Glomerular visceral epithelial cell (primary cell): ENCODE measurements at regions not wholly inside any gene's neighbourhood (a gene's known extent, or its start where the extent isn't known, plus 50 kb on each side); places are given as distances from the start of the nearest gene placed in this dataset.

ENCODE experiments used
- DNase-seq: peaks from one replicate; pipeline ENCODE4 v3.0.0-alpha.2; 2016; ENCODE audit errors: extremely low spot score

DNA sequence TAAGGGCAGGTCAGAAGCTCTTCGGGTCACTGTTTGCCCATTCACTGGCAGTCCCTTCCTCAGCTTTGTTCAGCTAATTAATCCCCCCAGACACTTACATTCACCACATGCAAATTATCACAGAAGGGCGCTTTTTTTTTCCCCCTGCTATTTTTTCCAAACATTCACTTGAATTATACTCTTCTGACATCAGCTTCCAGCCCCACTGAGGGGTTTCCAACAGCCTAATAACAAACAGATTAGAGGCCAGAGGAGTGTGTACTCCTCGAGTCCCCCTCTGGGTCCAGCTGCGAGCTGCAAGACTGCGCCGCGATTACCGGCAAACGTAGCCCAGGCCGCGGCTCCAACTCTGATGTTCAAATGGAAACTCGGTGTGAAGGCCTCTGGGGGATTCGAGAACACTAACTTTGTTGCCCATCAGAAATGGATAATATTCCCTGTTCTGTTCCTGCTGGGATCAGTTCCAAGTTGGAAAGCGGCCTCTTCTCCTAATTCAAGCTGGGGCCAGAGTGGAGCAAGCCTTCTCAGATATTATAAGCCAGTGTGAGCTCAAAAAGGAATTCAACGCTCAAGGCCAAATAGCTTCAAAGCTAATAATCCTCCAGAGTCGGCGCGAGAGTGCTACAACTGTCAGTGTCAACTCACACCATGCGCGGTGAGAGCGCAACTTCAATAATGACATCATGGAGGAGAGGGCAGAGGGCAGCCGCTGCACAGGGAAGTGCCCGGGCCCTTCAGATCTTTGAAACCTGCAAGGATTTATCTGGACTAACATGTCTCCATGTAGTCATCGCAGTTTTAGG, 560.8 kb downstream of the BNC2 start:
- DNase-seq = no peak

DNA sequence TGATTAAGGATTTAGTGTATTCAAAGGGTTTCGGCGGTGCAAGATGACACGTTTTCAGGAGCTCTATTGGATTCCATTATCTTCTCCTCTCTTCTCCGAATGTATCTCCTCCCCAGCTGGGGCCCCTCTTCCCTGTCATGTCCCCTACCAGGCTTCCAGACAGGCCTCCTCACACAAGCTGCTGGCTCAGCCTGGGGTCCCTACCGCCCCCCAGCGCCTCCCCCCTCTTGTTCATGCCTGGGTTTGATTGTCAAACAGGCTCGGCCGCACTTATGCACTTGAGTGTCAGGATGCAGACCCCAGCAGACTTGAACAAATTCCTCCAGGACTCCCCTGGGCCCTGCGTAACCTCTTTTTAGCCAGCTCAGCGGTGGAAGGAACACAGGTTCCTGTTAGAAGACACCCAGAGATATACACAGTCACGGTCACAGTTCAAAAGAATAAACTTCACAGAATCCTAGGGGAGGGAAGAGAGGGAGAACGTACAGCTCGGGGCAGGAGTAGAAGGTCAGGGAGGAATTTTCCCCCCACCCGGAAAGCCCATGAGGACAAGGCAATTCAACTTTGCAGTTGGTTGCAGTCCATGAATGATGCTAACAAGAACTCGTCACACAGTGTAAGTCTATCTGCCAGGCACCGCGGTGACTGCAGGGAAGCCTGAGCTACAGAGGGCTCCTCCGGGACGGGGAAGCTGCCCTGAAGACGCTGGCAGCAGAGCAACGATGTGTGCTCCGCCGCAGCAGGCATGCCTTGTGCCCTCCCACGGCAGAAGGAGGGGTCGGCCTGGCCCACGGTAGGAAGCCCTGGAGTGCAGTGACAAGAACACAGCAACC, 560.0 kb downstream of the BNC2 start:
- no peak for DNase-seq

DNA sequence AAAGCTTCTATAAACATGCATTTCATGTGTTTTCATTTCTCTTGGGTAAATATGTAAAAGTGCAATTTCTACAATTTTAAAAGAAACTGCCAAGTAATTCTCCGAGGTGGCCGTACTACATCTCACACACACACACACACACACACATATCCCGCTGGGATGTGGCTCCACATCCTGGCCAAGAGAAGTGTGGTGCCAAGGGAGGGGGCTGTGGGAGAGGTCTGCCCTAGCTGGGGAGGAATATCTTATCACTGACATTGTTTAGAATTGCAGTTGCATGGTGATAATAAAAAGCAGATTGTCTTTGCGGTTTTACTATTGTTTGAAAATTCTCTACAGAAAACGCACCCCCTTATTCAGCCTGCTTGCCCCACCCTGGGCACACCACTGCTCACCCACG, 558.4 kb downstream of the BNC2 start:
- no peak for DNase-seq

DNA sequence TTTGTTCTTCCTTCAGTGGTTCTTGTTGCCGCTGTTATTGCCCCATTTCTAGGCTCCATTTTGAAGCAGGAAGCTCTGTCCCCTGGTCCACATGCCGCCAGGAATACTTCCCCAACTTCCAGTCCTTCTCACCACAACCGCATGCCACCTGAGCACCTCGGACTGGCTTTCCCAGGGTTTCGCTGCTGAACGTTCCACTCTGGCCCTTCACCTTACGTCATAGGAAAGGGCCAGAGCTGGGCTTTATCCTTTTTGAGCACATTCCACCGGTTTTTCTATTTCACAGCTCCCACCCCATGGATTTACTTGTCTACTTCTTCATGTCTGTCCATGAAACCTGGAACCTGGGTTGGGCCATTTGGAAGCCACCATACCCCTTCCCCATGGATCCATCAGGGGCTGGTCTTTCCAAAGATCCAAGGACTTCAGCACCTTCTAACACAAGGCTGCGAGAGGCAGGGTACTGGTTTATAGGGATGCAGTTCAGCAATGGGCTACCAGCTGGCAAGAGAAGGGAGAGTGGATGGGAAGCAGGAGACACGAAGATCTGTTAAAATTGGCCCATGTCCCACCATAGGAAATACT, 557.4 kb downstream of the BNC2 start:
- DNase-seq = no peak

DNA sequence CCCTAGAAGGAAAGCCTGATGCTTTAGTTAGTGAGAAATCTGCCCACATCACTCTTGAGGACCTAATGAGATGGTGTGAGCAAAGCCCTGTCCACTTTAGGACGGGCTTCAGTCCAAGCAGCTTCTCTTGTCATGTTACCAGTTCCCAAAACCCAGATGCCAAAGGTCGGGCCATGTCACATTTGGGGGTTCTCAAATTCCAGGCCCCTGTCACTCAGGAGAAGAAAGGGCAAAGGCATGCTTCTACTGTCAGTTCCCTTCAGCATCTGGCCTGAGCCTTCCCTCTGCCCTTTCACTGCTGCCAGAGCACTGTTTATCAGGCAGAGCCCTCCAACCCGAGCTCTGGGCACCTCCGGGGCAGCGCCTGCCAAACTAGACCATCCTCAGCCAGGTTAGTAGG, 556.0 kb downstream of the BNC2 start:
- no peak for DNase-seq

DNA sequence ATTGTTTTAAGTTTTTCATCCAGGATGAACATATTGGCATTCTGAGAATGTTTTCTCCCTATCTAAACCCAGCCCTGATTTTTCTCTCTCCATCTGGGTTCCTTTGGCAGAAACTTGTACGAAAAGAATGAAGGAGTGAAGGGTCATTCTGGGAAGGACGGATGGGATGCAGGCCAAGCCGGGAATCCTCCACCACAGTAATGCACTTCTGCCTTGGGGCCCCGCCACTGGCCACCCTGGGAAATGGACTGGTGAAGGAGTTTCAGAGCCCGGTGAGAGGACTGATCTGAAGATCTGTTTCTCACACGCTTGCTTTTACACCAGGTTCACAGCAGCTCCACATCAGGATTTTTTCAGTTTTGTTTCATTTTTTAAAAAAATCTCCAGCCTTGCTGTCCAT, 554.8 kb downstream of the BNC2 start:
- DNase-seq = no peak

DNA sequence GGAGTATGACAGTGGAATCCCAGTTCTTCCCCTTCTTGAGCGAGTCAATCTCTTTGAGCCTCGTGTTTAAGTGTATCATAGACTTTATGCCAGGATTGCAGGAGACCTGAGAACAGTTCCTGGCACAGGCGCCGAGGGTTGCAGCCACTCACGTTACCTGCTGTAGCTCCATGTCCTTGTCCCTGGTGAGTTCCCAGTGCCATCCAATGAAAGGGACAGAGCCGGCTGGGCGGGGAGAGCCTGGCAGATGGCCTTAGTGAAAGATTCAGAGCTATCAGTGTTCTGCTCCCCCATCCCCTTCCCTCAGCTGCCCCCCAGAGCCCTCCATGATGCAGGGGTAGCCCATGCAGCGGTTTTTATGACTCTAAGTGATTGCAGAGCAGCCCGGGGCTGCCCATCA, 554.0 kb downstream of the BNC2 start:
- DNase-seq = no peak

DNA sequence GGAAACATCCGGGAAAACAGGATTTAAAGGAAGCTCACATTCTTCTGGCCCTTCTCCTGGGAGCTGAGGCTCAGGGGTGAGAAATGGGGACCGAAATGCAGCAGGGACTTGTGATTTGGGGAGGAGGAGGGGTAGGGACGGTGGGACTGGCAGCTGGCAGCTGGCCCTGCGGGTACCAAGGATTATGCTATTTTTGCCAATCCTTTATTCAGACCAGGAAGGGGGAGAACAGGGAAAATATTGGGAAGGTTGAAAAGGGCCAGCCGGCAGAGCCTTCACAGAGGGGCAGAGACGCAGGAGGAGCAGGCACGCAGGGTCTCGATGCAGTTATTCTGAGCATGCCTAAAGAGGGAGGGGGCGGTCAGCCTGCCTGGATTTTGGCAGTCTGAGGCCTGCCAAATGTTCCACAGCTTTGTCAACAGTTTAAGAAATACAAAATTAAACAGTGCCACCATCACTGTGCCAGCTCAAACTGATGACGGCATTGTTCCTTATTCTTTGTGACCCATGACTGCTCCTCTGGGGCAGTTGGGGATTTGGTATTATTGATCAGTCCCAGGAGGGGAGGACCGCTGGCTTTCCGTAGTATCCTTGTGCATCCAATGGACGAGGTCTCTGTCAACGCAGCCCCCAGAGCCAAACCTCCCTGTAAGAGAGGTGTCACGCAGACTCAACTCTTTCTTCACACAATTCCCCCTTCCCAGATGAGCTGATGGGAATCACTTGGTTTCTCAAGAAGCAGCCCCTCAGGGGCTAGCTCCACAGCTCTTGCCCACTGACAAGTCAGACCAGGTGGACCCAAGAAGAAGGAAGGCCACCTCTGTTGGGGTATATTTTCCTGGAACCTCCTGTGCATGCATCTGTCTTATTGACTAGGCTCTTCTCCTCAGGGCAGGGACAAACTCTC, 553.3 kb downstream of the BNC2 start:
- DNase-seq = no peak

DNA sequence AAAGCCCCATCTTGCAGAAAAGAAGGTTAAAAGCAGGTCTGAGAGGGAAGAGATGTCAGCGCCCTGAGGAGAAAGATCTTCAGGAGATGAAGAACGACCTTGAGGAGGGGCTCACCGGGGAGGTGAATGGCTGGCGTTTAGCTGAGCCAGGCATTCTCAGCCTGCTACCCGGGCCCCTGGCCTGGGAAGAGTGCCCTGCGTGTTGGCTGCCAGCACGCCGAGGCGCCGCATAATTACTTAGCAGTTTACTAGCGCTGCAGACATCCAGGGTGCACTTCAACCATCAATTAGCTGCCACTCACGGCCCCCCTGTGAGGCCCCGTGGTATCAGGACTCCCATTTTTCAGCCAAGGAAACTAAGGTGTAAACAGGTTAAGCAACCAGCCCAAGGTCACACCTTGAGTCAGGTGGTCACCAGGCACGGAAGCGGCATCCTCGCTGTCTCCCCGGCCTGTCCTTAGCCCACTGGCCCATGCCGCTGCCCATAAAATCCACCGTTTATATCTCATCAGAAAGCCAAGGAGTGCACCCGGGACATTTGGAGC, 551.9 kb downstream of the BNC2 start:
- DNase-seq = no peak

DNA sequence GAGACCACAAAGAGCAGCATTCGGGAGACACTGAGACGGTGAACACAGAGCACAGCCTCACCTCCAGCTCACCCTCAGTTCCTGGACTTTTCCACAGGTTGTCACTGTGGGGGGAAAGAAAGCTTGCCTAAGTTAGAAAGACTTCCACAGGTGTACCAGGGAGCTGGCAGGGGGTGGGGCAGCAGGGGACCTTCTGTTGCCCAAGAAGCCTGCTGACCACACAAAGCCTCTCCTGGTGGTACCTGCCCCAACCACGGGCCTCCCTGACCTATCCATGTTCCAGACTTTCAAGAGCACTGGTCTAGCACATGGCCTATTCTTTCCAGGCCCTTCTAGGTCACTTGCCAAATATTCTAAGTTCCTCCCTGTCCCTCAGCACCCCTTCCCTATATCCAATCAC, 550.8 kb downstream of the BNC2 start:
- no peak for DNase-seq

DNA sequence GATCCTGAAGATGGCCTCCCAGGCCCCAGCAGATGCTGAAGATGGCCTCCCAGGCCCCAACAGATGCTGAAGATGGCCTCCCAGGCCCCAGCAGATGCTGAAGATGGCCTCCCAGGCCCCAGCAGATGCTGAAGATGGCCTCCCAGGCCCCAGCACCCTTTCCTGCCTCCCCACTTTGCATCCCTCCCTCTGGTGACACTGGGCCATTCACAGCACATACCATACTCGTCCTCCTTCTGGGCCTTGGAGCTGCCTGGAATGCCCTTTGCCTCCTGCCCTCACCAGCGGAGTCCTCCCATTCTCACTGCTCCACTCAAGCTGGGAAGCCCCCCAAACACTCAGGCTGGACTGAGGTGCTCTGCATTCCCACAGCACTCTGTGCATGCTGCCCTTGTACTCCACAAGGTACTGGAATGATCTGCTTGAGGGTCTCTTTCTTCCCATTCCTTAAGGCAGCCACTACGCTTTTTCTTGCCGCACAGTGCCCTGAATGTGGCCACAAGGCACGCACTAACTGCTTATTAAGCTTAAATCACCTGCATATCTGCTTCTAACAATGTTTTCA, 550.0 kb downstream of the BNC2 start:
- no peak for DNase-seq

DNA sequence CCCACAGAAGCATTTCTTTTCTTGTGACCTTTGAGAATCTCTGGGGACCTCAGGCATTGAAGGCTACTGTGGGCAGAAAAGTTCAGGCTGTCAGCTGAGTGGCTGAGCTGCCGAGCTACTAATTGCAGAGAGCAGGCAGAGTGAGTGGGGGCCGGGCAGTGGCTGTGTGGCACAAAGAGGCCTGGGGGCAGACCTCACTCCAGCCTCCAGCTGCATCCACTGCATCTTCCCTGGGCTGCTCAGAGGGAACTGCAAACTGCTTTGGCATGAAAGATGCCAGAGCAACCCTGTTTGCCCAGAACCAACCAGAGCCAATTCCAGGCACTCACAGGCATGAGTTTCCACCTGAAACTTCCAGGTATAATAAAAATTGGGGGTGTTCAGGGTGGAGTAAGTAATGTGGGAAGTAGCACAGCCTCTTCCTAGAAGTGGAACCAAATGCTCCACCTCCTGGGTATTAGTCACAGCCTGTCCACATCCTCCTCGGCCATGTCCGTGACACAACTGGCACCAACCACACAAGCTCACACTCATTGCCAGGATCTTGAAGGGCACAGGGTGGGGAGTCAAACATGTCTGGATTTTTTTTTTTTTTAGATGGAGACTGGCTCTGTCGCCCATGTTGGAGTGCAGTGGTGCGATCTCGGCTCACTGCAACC, 548.9 kb downstream of the BNC2 start:
- DNase-seq = peak; percentile 70

DNA sequence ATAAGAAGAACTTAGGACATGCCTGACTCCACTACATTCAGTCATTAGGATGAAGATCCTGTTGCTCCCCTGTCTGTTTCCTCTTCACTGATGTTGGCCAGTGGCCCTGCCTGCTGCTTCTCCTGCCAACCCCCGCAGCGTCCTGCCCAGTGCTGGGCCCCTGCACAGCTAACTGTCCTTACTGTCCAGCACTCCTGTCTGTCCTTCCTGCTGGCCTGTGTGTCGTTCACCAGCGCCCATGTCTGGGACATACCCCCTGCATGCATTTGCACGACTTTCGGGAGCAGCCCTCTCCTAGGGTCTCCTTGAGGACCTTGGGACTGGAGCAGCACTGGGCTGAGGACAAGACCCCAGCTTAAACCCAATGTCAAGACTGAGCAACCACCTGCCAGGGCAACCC, 547.6 kb downstream of the BNC2 start:
- no peak for DNase-seq

DNA sequence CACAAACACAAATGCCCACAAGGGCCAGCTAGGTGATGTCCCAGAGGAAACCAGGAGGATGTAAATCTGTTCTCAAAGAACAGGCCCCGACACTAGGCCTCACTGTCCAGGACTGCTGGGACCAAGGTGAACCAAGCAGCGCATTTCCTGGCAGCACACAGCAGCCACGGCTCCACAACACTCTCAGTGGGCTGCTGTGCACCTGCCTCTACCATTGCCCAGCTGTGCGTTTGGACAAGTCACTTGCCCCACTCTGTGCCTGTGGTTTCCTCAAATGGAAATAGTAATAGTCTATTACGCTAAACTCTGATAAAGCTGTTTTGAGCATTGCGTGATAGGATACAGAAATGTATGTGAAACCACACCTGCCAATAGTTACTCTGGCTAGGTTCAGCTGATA, 544.5 kb downstream of the BNC2 start:
- no peak for DNase-seq

DNA sequence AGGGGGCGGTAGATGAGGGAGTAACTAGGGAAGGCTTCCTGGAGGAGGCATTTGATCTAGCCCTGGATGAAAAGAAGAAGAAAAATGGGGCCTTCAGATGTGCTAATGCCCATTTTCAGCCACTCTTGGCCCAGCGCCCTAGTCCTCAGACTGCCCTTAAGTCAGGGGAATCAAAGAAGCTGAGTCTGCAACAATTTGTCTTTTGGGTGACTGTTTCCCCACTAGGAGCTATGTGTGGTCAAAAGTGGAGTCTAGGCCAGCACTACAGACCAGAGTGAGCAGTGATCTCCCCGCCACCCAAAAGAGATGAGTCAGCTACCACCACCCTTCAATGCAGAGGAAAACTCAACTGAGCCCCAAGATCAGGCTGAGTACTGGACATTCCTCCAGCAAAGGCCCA, 542.1 kb downstream of the BNC2 start:
- peak; percentile 12 for DNase-seq

DNA sequence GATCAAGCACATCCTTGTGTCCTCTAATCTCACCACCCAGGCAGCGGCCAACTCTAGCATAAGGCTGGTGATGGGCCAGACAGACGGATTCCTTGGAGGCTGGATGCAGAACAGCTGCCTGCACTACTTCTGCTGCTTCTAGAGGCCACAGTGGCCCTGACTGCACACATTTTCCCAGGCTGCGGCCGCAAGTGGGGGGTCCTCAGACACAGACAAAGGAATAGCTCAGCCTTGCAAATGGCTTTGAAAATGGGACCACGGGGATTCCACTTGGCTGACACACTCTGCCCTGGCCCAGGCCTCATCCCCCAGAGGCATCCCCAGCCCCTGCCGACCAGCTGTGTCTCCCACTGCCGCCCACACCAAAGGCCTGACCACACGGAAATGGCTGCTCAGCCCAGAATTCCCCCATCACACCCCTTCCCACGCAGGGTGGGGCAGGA, 540.8 kb downstream of the BNC2 start:
- DNase-seq = peak; percentile 64

DNA sequence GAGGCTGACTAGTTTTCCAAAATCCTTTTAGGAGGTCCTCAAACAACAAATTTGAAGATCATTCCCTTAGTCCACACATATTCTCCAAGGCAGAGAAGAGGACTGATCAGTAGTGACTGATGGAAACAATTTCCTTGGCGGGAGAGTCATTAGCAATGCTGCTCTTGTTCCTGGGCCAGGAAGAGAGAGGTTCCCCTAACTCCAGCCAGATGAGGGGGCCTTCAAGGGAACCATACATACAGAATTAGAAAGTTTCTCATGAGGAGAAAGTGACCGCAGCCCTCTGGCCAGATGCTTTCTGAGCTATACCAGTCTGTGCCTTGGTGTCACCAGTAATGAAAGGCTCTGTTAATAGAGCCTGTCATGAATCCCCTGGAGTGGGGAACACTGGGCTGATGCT, 539.4 kb downstream of the BNC2 start:
- no peak for DNase-seq

DNA sequence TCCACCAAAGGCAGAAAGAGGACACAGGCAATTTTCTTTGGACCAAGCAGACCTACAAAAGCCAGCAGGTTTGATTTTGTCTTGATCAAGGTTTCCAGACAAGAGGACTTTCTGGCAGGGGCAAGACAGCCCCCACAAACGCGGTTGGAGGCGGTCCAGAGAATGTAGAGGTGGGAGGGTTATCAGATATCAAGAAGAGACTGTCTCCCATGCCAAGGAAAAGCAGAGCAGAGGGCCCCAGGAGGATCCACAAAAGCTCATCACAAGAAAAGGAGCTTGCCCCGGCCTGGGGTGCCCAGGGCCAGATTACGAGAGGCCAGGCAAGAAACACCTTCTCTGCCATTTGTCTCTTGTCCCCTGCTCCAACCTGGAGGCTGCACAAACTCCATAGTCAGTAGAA, 538.9 kb downstream of the BNC2 start:
- DNase-seq = no peak

DNA sequence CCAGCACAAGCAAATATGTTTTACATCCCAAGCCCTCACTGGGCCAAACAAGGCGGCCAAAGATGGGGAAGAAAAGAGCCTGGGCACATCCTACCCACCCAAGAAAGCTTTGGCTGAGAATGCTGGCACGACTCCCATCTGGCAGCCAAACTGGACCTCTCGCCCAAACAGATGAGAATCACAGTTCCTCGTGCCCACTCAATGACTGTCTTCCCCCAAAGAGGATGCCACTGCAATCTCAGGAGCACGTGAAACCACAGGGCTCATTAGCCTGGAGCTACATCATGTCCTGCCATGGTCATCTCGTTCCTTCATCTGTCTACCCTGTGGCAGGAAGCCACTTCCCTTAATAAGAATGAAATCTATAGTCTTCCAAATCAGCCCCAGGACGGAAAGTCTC, 536.8 kb downstream of the BNC2 start:
- DNase-seq = no peak

DNA sequence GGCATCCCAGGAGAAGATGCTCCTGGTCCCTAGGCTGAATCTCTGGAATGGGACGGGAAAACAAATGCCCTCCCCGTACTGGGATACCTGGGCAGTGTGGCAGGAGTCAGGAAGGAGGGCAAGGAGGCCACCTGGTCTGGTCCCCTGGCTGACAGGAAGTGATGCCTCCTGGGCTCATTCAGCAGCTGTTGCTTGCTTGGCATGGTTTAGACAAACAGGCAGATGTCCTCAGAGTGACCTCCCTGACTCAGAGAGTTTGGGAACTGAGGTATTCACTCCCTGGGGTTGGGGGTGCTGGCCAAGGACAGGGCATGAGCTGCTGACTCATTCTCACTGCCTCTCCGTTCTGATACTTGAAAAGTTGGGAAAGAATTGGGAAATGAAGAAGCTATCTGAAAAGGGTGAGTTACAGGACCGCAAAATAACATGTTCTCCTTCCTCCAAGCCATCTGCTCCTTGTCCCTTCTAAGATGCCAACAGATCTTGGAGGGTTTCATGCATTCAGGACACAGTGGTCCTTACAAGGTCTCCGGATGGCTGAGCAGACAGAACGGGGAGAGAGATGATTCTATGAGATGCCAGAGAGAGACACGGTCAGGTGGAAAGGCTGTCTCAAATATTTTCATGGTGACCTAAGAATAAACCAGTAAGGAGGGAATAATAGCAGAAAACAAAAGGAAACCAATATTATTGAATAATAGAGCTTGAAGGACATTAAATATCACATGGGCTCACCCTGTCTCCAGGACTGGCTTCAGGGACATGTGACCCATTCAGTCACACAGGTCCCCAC, 534.5 kb downstream of the BNC2 start:
- DNase-seq = peak; percentile 98
